Stimulated activated CD8-positive, alpha-beta memory T cell treated with anti-CD3 and anti-CD28 coated beads, Interleukin-12 subunit alpha, Interleukin-12 subunit beta, amount 100 ng/mL, for 4 hours (primary cell): ENCODE measurements at regions not wholly inside any gene's neighbourhood (a gene's known extent, or its start where the extent isn't known, plus 50 kb on each side); places are given as distances from the start of the nearest gene placed in this dataset.
"Not testable (repeated sequence)": the region's sequence is repeated elsewhere in the genome, so short reads cannot be mapped to it uniquely, and the experiment has no call there.

Experiments
- DNase-seq: peaks from one replicate; pipeline ENCODE4 v3.0.0-alpha.2; 2020; ENCODE audit warnings: low read depth

DNA sequence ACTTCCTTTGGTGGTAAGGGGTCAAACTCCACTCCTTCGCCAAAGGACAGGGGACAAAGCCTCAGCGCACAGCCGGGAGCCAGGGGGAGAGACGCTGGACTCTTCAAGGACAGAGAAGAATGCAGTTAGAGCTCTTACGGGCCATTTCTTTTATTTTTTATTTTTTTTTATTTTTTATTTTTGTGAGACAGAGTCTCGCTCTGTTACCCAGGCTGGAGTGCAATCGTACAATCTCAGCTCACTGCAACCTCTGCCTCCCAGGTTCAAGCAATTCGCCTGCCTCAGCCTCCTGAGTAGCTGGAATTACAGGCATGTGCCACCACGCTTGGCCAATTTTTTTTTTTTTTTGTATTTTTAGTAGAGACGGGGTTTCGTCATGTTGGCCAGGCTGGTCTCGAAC lies 93.2 kb upstream of the RPH3AL start, which contains the start of gene RFLNB:
RFLNB (minus strand) TSS at position 101 of the 400 bp plus-strand sequence.
- not testable (repeated sequence) for DNase-seq

GRCh38 chr17:444879-445454 lies 92.4 kb upstream of the RPH3AL start:
- DNase-seq, result no peak

DNA sequence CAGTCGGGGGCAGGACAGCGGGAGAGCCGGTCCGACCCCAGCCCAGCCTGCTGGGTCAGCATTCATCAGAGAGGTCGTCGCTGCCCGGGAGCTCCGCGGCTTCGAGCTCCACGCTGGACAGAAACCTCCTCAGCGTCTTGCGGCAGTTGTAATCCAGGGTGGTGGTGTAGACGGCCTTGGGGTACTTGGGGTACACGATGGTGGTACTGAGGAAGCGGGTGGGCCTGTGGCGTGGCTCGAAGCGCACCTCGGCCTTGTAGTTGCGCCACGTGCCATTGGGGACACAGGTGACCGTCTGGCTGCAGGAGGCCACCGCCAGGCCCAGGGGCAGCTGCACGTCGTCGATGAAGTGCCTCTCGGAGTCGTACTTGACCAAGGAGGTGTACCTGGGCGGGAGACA lies 90.5 kb upstream of the RPH3AL start:
- DNase-seq, result no peak

- no peak for DNase-seq
Observed at GRCh38 chr17:441155-441950, 88.7 kb upstream of the RPH3AL start.

DNA sequence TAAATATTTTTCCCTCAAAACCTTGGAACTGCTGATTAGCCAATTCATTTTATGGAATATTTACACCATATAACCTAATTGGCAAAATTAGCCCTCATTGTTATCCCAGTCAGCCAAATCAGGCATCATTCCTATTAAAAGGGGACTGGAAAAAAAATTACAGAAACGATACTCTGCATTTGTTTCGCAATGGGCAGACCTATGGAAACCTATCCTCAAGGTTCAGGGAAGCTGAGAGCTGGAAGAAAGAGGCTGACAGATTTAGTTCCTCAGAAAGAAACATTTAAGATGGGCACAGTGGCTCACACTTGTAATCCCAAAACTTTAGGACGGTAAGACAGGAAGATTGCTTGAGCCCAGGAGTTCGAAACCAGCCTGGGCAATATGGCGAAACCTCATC lies 85.6 kb upstream of the RPH3AL start:
- no peak for DNase-seq

- DNase-seq, result no peak
Observed at GRCh38 chr17:437545-437944, 84.9 kb upstream of the RPH3AL start.

DNA sequence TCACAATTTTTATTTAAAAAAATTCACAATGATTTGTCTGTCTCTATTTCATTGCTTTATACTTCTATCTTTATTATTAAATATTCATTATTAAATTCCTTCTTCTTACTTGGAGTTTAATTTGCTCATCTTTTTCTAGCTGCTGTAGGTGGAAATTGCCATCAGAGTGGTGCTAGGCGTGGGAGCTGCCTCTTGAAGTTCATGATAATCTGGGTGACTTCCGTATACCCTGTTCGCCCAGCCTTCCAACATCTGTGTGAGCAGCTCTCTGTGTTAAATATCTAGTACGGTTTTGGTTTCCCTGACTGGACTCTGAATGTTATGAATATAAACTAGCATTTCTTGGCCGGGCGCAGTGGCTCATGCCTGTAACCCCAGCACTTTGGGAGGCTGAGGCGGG lies 84.0 kb upstream of the RPH3AL start:
- DNase-seq, result no peak

DNA sequence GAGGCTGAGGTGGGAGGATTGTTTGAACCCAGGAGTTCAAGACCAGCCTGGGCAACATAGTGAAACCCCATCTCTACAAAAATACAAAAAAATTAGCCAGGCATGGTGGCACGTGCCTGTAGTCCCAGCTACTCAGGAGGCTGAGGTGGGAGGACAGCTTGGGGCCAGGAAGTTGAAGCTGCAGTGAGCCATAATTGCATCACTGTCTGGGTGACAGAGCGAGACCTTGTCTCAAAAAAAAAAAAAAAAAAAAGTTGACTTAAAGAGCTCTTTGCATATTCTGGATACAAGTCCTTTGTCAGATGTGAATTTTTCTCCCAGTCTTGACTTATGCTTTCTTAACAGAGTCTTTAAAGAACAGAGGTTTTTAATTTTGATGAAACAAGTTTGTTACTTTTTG lies 79.9 kb upstream of the RPH3AL start:
- not testable (repeated sequence) for DNase-seq

DNA sequence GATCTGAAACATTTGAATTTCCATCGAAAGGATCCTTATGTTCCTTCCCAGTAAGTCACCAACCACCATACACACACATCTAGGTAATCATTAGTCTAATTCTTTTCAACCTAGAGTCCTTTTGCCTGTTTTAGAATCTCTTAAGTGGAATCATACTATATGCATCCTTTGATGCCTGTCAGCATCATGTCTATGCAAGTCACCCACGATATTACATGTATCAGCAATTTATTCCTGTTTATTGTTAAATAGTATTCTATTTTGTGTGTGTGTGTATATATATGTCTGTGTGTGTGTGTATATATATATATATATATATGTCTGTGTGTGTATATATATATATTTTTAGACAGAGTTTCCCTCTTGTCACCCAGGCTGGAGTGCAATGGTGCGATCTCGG lies 78.9 kb upstream of the RPH3AL start:
- no peak for DNase-seq

DNA sequence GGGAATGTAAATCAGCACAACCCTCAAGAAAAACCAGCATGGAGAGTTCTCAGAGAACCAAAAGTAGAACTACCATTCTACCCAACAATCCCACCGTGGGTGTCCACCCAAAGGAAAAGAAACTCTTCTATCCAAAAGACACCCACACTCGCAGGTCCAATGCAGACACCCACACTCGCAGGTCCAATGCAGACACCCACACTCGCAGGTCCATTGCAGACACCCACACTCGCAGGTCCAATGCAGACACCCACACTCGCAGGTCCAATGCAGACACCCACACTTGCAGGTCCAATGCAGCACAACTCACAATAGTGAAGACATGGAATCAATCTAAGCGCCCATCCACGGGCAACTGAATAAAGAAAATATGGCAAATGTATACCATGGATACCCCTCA lies 77.0 kb upstream of the RPH3AL start:
- DNase-seq, result no peak

- no peak for DNase-seq
Observed at GRCh38 chr17:428414-428813, 75.8 kb upstream of the RPH3AL start.

DNA sequence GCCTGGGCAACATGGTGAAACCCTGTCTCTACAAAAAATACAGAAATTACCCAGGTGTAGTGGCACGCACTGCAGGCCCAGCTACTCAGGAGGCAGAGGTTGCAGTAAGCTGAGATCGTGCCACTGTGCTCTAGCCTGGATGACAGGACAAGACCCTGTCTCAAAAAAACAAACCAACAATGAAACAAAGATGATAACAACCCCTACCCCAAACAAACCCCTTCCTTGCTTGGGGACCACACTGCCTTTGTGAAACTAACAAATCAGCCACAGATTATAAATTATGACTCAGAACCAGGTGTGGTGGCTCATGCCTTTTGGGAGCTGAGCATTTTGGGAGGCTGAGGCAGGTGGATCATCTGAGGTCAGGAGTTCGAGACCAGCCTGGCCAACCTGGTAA lies 75.3 kb upstream of the RPH3AL start:
- no peak for DNase-seq

GRCh38 chr17:427327-427726 lies 74.7 kb upstream of the RPH3AL start:
- DNase-seq, result no peak

DNA sequence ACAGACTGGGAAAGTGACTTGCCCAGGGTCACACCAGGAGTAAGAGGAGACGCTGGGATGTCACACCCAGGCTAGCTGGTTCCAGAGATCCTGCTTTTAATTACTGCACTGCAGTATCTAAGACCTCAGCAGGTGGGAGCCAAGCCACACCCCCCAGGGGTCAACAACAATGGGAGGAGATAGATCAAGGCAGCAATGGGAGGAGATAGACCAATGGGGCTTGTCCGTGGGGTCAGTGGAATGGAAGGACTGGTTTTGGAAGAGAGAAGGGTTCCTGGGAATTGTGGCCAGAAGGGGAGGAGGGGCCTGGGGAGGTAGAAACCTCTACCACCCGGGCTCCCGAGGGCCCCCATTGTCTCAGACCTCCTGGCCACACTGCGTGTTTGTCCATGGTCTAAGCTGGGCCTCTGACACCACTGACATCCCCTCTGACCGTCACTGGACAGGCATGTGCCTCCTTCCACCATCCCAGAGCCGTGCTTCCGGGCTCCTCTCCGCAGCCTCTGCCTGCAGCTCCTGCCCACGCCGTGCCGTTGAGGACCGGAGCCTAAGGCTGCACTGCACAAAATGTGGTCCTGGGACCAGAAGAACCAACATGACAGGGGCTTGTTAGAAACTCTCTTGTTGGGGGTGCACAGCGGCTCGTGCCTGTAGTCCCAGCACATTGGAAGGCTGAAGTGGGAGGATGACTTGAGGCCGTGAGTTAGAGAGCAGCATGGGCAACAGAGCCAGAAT lies 69.8 kb upstream of the RPH3AL start:
- DNase-seq, result no peak

GRCh38 chr17:420479-421175 lies 68.0 kb upstream of the RPH3AL start:
- no peak for DNase-seq

DNA sequence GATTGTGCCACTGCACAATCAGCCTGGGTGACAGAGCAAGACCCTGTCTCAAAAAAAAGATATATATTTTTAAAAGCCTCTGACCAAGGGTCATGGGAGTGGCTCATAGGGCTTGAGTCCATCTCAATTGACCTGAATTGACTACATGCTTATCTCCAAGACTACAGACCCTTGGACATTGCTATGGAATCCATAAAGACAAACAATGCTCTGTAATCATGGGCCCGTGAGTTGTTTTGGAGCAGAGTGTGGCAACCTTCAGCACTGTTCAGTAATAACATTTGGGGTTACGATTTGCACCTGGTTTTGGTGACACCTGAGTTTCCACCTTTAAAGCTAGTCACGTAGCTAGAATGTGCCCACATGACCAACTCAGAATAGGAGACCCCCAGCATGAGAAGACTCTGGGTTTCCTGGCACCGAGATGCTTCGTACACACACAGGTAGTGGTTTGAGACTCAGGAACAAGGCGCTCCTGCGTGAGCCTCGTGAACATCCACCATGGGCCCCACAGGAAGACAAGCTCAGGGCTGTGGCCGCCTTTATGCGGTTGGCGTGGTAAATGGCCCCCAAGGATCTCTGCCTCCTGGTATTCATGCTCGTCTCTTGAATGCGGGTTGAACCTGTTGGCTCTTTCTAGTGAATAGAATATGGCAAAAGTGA lies 66.6 kb upstream of the RPH3AL start:
- no peak for DNase-seq

GRCh38 chr17:418421-418751 lies 65.8 kb upstream of the RPH3AL start:
- DNase-seq, result no peak

GRCh38 chr17:417691-418420 lies 65.2 kb upstream of the RPH3AL start:
- DNase-seq, result no peak

GRCh38 chr17:416293-417206 lies 63.9 kb upstream of the RPH3AL start:
- no peak for DNase-seq

DNA sequence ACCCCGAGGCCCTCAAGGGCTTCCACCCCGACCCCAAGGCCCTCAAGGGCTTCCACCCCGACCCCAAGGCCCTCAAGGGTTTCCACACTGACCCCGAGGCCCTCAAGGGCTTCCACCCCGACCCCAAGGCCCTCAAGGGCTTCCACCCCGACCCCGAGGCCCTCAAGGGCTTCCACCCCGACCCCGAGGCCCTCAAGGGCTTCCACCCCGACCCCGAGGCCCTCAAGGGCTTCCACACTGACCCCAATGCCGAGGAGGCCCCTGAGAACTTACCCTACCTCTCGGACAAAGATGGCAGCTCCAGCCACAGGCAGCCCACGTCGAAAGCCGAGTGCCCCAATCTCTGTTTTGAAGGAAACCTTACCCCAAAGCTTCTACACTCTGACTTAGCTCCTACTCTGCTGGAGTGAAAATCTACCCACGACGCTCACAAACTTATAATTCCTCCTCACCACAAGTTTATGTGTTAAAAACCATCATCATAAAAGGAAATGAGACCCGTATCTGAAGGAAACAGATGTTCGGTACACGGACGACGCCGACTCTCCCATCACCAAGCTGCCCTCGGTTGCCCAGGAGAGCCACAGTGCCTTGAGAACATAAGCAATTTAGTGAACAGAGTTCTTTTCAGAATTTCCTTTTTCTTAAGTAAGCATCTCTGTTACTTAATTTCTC lies 61.2 kb upstream of the RPH3AL start:
- no peak for DNase-seq
